HG02678 (cell line): ENCODE measurements at regions not wholly inside any gene's neighbourhood (a gene's known extent, or its start where the extent isn't known, plus 50 kb on each side); places are given as distances from the start of the nearest gene placed in this dataset.

Experiments used
- ATAC-seq: cut with Tn5 transposase; IDR thresholded peaks from one replicate; pipeline ENCODE4 v1.9.1; 2021; ENCODE audit warnings: mild to moderate bottlenecking, moderate library complexity; ENCODE audit not compliant: unreplicated experiment

GRCh38 chr5:39587675-39588074, 162.9 kb upstream of the DAB2 start:
- ATAC-seq, result no peak

- ATAC-seq, result no peak
These were observed 161.4 kb upstream of the DAB2 start for GRCh38 chr5:39586185-39586584.

GRCh38 chr5:39584927-39585326, 160.1 kb upstream of the DAB2 start:
- ATAC-seq, result no peak

GRCh38 chr5:39580702-39581453, 156.1 kb upstream of the DAB2 start:
- no peak for ATAC-seq

GRCh38 chr5:39579750-39580149, 155.0 kb upstream of the DAB2 start:
- ATAC-seq, result no peak

- no peak for ATAC-seq
These were observed 154.2 kb upstream of the DAB2 start for GRCh38 chr5:39578887-39579497.

GRCh38 chr5:39577529-39577928, 152.7 kb upstream of the DAB2 start:
- no peak for ATAC-seq

GRCh38 chr5:39570403-39571027, 145.7 kb upstream of the DAB2 start:
- peak; percentile 56 for ATAC-seq

- no peak for ATAC-seq
These were observed 145.1 kb upstream of the DAB2 start for GRCh38 chr5:39569857-39570256.

GRCh38 chr5:39566891-39567290, 142.1 kb upstream of the DAB2 start:
- ATAC-seq, result no peak

- no peak for ATAC-seq
These were observed 141.2 kb upstream of the DAB2 start for GRCh38 chr5:39566029-39566428.

GRCh38 chr5:39561421-39561820, 136.6 kb upstream of the DAB2 start:
- no peak for ATAC-seq

GRCh38 chr5:39560726-39561125, 135.9 kb upstream of the DAB2 start:
- no peak for ATAC-seq

- ATAC-seq, result no peak
These were observed 135.1 kb upstream of the DAB2 start for GRCh38 chr5:39559923-39560322.

- ATAC-seq, result no peak
These were observed 133.8 kb upstream of the DAB2 start for GRCh38 chr5:39558541-39558940.

- ATAC-seq, result no peak
These were observed 131.0 kb upstream of the DAB2 start for GRCh38 chr5:39555788-39556187.

GRCh38 chr5:39547553-39548154, 122.9 kb upstream of the DAB2 start:
- no peak for ATAC-seq

- ATAC-seq, result no peak
These were observed 120.2 kb upstream of the DAB2 start for GRCh38 chr5:39544941-39545340.

- no peak for ATAC-seq
These were observed 118.6 kb upstream of the DAB2 start for GRCh38 chr5:39543335-39543734.

- ATAC-seq, result no peak
These were observed 117.9 kb upstream of the DAB2 start for GRCh38 chr5:39542511-39543285.

GRCh38 chr5:39541920-39542319, 117.1 kb upstream of the DAB2 start:
- ATAC-seq, result no peak
